Endodermal cell (in vitro differentiated cells): ENCODE measurements at regions not wholly inside any gene's neighbourhood (a gene's known extent, or its start where the extent isn't known, plus 50 kb on each side); places are given as distances from the start of the nearest gene placed in this dataset.

ENCODE experiments used
- DNase-seq: peaks from one replicate; pipeline ENCODE4 v3.0.0-alpha.2; 2017
- H3K27ac ChIP-seq: 2 replicates; pipeline ENCODE4 v1.5.1; 2013; ENCODE audit warnings: mild to moderate bottlenecking, low read depth, low read length, moderate library complexity
- H3K27me3 ChIP-seq: 2 replicates; pipeline ENCODE4 v1.6.1; 2013; ENCODE audit warnings: mild to moderate bottlenecking, low read length, moderate library complexity; ENCODE audit not compliant: insufficient read depth, control insufficient read depth, poor library complexity, severe bottlenecking
- H3K36me3 ChIP-seq: 2 replicates; pipeline ENCODE4 v1.7.0; 2013; ENCODE audit warnings: mild to moderate bottlenecking, low read length, moderate library complexity; ENCODE audit not compliant: control insufficient read depth, insufficient read depth
- H3K4me1 ChIP-seq: one replicate; pipeline ENCODE4 v1.7.0; 2013; ENCODE audit warnings: low read length; ENCODE audit not compliant: control insufficient read depth, insufficient read depth
- H3K4me3 ChIP-seq: 2 replicates; pipeline ENCODE4 v1.5.1; 2013; ENCODE audit warnings: mild to moderate bottlenecking, low read length, moderate library complexity
- H3K9ac ChIP-seq: 2 replicates; pipeline ENCODE4 v1.6.1; 2013; ENCODE audit warnings: mild to moderate bottlenecking, low read length, moderate library complexity; ENCODE audit not compliant: poor library complexity, severe bottlenecking; ENCODE audit errors: extremely low read depth
- H3K9me3 ChIP-seq: 2 replicates; pipeline ENCODE4 v1.6.1; 2013; ENCODE audit warnings: mild to moderate bottlenecking, low read length, moderate library complexity; ENCODE audit not compliant: control insufficient read depth
- H3K27ac Mint-ChIP-seq: 2 replicates; pipeline ENCODE4 v1.8.0; 2020; ENCODE audit warnings: mixed read lengths
- H3K27me3 Mint-ChIP-seq: 2 replicates; pipeline ENCODE4 v1.8.0; 2021; ENCODE audit warnings: mild to moderate bottlenecking, mixed read lengths; ENCODE audit not compliant: insufficient read depth
- H3K36me3 Mint-ChIP-seq: 2 replicates; pipeline ENCODE4 v1.8.0; 2020; ENCODE audit warnings: low read depth, mixed read lengths
- H3K4me1 Mint-ChIP-seq: 2 replicates; pipeline ENCODE4 v1.8.0; 2020; ENCODE audit warnings: mixed read lengths
- H3K4me3 Mint-ChIP-seq: 2 replicates; pipeline ENCODE4 v1.8.0; 2020; ENCODE audit warnings: mild to moderate bottlenecking, moderate library complexity, mixed read lengths
- H3K9me3 Mint-ChIP-seq: 2 replicates; pipeline ENCODE4 v1.8.0; 2020; ENCODE audit warnings: mild to moderate bottlenecking, mixed read lengths
- WGBS, 2 experiments: methylation state at CpG; one replicate each; pipeline versions ENCODE4 v1.1.5 to v1.1.7; 2013; ENCODE audit warnings: missing lambda C conversion rate in 2 of 2, mixed read lengths in 1 of 2; ENCODE audit not compliant: insufficient coverage in 1 of 2, insufficient read length in 1 of 2; 5-methylcytosine and 5-hydroxymethylcytosine counted together
- TF ChIP-seq, protein P1 (sequence below): fragments of 200-600 bp; sonication (generic); conservative IDR thresholded peaks from 2 replicates; pipeline ENCODE4 v1.5.0; 2021; ENCODE audit warnings: antibody characterized with exemption, mild to moderate bottlenecking

DNA sequence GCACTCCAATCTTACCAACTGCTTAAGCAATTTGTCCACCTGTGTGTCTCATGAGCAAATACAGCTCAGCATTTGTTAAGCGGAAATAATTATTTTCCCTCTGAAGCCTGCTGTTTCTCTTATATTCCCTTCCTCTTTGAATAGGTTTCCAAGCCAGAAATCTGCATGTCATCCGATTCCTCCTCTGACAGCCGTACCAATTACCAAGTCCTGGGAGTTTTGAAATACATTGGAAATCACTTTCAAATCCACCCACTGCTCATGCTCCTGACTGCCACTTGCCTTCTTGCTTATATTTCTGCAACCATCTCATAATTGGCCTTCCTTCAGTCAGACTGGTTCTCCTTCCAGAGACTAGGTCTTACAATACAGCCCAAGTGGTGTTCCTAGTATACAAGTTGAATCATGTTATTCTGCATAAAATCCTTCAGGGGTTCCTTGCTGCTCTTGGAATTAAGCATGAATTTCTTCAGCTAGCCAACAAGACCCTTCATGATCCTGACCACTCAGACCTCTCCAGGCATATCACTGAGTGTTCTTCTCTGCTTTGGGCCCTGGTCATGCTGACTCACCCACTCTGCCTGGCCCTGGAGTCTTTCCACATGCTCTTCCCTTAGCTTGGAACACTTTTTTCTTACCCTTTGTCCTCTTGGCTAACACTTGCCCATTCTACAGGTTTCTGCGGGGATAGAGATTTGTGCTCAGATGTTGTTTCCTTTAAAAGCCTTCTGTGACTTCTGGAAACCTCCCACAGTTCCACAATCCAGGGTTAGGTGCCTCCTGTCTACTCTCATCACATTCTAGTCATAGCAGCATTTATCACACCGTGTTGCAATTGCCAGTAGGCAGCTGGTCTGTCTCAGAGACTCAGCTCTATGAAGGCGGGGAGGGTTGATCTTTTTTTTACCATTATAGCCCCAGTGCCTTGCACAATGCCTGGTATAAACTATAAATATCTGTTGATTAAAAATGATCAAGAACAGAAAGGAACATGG, 157.6 kb downstream of the ARL6IP6 start:
- TF ChIP-seq, protein P1, sequence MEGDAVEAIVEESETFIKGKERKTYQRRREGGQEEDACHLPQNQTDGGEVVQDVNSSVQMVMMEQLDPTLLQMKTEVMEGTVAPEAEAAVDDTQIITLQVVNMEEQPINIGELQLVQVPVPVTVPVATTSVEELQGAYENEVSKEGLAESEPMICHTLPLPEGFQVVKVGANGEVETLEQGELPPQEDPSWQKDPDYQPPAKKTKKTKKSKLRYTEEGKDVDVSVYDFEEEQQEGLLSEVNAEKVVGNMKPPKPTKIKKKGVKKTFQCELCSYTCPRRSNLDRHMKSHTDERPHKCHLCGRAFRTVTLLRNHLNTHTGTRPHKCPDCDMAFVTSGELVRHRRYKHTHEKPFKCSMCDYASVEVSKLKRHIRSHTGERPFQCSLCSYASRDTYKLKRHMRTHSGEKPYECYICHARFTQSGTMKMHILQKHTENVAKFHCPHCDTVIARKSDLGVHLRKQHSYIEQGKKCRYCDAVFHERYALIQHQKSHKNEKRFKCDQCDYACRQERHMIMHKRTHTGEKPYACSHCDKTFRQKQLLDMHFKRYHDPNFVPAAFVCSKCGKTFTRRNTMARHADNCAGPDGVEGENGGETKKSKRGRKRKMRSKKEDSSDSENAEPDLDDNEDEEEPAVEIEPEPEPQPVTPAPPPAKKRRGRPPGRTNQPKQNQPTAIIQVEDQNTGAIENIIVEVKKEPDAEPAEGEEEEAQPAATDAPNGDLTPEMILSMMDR: no peak
- H3K4me1 ChIP-seq: no peaks in the 10 kb centered on the region
- no peak overlapping the region for H3K9ac ChIP-seq
- H3K4me3 ChIP-seq: no peak overlapping the region
- no peak overlapping the region for H3K4me3 Mint-ChIP-seq
- H3K27me3 Mint-ChIP-seq: peaks cover 5% of the 10 kb centered on the region
- no peaks in the 10 kb centered on the region for H3K36me3 Mint-ChIP-seq
- H3K36me3 ChIP-seq: no peaks in the 10 kb centered on the region
- WGBS, 2 experiments: 93 to 95% methylated on average over 4 to 6 of the region's 6 CpGs
- no peaks in the 10 kb centered on the region for H3K9me3 ChIP-seq
- no peak overlapping the region for H3K27ac Mint-ChIP-seq
- no peaks in the 10 kb centered on the region for H3K9me3 Mint-ChIP-seq
- peaks cover 27% of the 10 kb centered on the region for H3K4me1 Mint-ChIP-seq
- DNase-seq: no peak
- H3K27me3 ChIP-seq: no peaks in the 10 kb centered on the region
- no peak overlapping the region for H3K27ac ChIP-seq

DNA sequence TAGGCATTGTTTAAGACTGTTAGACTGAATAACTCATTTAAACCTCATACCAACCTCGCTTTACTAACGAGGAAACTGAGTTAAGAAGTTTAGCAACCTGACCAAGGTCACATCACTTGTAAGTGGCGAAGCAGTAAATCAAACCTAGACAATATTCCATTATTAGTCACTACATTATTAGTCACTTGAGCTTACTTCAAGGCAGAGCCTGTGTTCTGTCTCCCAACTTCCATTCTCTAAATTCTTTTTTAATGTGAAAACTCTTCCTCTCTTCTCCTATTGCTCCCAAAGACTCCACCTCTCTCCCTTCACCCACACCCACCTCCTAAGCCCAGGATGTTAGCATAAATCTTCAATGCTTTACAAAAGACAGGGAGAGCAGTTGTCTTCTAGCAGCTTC, 156.5 kb downstream of the ARL6IP6 start:
- H3K27me3 Mint-ChIP-seq: peaks cover 5% of the 10 kb centered on the region

DNA sequence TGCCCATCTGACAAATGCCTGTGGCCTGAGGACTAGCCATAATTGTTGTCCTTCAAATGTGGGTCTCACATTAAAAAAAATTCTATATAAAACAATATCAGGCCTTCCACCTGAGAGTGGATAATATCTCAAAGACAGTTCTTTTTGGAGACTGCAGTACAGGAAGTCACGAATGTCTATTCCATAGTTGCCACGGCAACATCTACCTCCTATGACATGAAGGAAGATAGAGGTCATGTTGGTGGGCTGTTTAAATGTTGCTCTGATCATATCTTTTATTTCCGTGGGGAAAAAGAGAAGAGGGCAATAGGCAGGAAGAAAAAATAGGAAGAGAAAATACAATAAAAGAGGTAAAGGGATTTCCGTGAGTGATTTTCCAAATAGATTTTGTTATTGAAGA, 151.8 kb downstream of the ARL6IP6 start:
- TF ChIP-seq, protein P1: no peak
- Mint-ChIP-seq H3K36me3 (no peaks in the 10 kb centered on the region), H3K27ac (no peak overlapping the region), H3K4me1 (peaks cover 8% of the 10 kb centered on the region), H3K9me3 (peaks cover 3% of the 10 kb centered on the region), H3K4me3 (no peak overlapping the region), H3K27me3 (no peaks in the 10 kb centered on the region)
- DNase-seq: no peak
- H3K9ac ChIP-seq: no peak overlapping the region
- H3K4me3 ChIP-seq: no peak overlapping the region
- H3K36me3 ChIP-seq: no peaks in the 10 kb centered on the region
- no peaks in the 10 kb centered on the region for H3K4me1 ChIP-seq
- H3K9me3 ChIP-seq: peaks cover 10% of the 10 kb centered on the region
- WGBS, 2 experiments: 87 to 95% methylated on average over 4 of the region's 4 CpGs
- H3K27me3 ChIP-seq: no peaks in the 10 kb centered on the region
- H3K27ac ChIP-seq: no peak overlapping the region

More for the DNA sequence above, 156.5 kb downstream of the ARL6IP6 start:
- 96 to 100% methylated on average over 3 of the region's 3 CpGs for WGBS, 2 experiments
- Histone ChIP-seq H3K27ac (no peak overlapping the region), H3K4me3 (no peak overlapping the region), H3K9ac (no peak overlapping the region), H3K4me1 (no peaks in the 10 kb centered on the region), H3K27me3 (no peaks in the 10 kb centered on the region), H3K36me3 (no peaks in the 10 kb centered on the region), H3K9me3 (no peaks in the 10 kb centered on the region)
- Mint-ChIP-seq H3K36me3 (no peaks in the 10 kb centered on the region), H3K4me1 (peaks cover 17% of the 10 kb centered on the region), H3K9me3 (no peaks in the 10 kb centered on the region), H3K27ac (no peak overlapping the region), H3K4me3 (no peak overlapping the region)
- TF ChIP-seq, protein P1: no peak
- no peak for DNase-seq
